MM.1S (cell line): ENCODE measurements at regions not wholly inside any gene's neighbourhood (a gene's known extent, or its start where the extent isn't known, plus 50 kb on each side); places are given as distances from the start of the nearest gene placed in this dataset.

Experiments used
- DNase-seq: peaks from one replicate; pipeline ENCODE4 v3.0.0-alpha.2; 2015
- H2AFZ ChIP-seq: fragments of 300-600 bp; sonication (generic); 2 replicates; pipeline ENCODE4 v1.6.0; 2016; ENCODE audit warnings: antibody characterized with exemption, low read length
- H3F3A ChIP-seq: fragments of 300-600 bp; sonication (generic); 2 replicates; pipeline ENCODE4 v1.6.1; 2016; ENCODE audit warnings: mild to moderate bottlenecking, antibody characterized with exemption, low read length, moderate library complexity, mixed read lengths; ENCODE audit not compliant: insufficient read depth
- H3K27ac ChIP-seq: fragments of 300-600 bp; sonication (generic); 2 replicates; pipeline ENCODE4 v1.5.1; 2016; ENCODE audit warnings: mild to moderate bottlenecking, low read length
- H3K27me3 ChIP-seq: fragments of 300-600 bp; sonication (generic); replicated peaks from 2 replicates; pipeline ENCODE4 v1.6.0; 2016; ENCODE audit warnings: low read length; ENCODE audit not compliant: insufficient read depth
- H3K36me3 ChIP-seq: fragments of 300-600 bp; sonication (generic); replicated peaks from 2 replicates; pipeline ENCODE4 v1.6.1; 2016; ENCODE audit warnings: mild to moderate bottlenecking, low read length, mixed read lengths; ENCODE audit not compliant: insufficient read depth
- H3K4me1 ChIP-seq: fragments of 300-600 bp; sonication (generic); 2 replicates; pipeline ENCODE4 v1.6.1; 2016; ENCODE audit warnings: low read length, mixed read lengths
- H3K4me2 ChIP-seq: fragments of 300-600 bp; sonication (generic); 2 replicates; pipeline ENCODE4 v1.6.0; 2016; ENCODE audit warnings: low read depth, low read length
- H3K4me3 ChIP-seq: fragments of 300-600 bp; sonication (generic); 2 replicates; pipeline ENCODE4 v1.5.1; 2016; ENCODE audit warnings: low read length, mixed read lengths
- H3K79me2 ChIP-seq: fragments of 300-600 bp; sonication (generic); 2 replicates; pipeline ENCODE4 v1.6.1; 2016; ENCODE audit warnings: mixed run types, low read length, mixed read lengths
- H3K9ac ChIP-seq: fragments of 300-600 bp; sonication (generic); 2 replicates; pipeline ENCODE4 v1.6.1; 2016; ENCODE audit warnings: low read length, mixed read lengths
- H3K9me2 ChIP-seq: fragments of 300-600 bp; sonication (generic); replicated peaks from 2 replicates; pipeline ENCODE4 v1.6.1; 2016; ENCODE audit warnings: mild to moderate bottlenecking, low read length, mixed read lengths; ENCODE audit not compliant: insufficient read depth
- H3K9me3 ChIP-seq: fragments of 300-600 bp; sonication (generic); replicated peaks from 2 replicates; pipeline ENCODE4 v1.6.1; 2016; ENCODE audit warnings: mild to moderate bottlenecking, low read length, mixed read lengths; ENCODE audit not compliant: insufficient read depth
- H4K20me1 ChIP-seq: fragments of 300-600 bp; sonication (generic); 2 replicates; pipeline ENCODE4 v1.6.1; 2016; ENCODE audit warnings: mild to moderate bottlenecking, low read length, moderate library complexity, mixed read lengths; ENCODE audit not compliant: insufficient read depth
- EZH2 ChIP-seq: fragments of 300-600 bp; sonication (generic); optimal IDR thresholded peaks from 2 replicates; pipeline ENCODE3; 2017; ENCODE audit warnings: low read depth, mild to moderate bottlenecking, antibody characterized with exemption, low read length, mixed read lengths
- EZH2phosphoT487 ChIP-seq: fragments of 300-600 bp; sonication (generic); IDR thresholded peaks from 2 replicates; pipeline ENCODE4 v1.6.1; 2018; ENCODE audit warnings: antibody characterized with exemption, low read length
- TF ChIP-seq, protein P1 (sequence below): fragments of 300-600 bp; sonication (generic); IDR thresholded peaks from 2 replicates; pipeline ENCODE4 v1.5.1; 2016; ENCODE audit warnings: antibody characterized with exemption, low read length, mixed read lengths

DNA sequence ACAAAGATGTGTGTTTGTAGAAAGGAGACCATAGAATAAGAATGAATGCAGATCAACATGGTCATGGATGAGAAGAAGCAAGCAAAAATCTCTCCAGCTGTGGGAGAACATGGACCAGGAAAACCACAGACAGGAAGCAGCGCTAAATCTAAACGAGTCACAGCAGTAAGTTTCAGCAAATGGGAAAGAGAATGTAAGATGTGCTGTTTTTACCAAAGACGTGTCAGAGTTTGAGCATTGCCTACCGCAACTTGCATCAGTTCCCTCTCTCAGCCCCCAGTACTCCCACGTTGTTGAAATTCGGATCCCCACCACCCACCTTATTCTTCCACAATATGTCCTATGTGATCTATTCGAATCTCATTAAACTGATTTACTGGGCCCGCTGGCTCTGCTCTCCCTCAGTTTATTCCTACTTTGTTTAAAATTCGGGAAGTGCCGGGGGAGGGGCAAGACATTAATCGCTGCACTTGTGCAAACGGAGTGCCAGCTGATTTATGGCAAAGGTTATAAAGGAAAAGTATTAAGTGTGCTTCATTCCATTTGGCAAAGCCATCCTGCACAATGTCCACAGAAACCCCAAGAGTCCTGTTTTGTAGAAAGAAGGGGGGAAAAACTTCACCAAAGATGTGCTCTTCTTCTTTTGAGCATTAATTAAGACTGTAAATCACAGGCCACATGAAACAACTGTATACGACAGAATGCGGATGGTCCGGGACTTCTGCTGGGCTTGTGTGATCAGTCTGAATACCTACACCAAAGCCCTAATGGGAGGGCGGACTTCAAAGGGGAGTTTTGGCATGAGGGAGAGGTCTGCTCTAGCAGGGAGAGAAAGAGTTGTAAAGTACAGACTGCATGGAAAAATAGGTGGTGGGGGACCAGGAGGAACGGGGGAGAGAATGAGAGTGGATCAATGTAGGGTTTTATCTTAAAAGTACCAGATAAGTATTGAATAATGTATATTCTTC is 59.1 kb upstream of the PRDM1 start:
- no peak for DNase-seq
- H3K27me3 ChIP-seq, result no peaks in the 10 kb centered on the region
- H3K79me2 ChIP-seq, result peaks cover 77% of the 10 kb centered on the region
- H3K9ac ChIP-seq, result no peak overlapping the region
- no peaks in the 10 kb centered on the region for H3K36me3 ChIP-seq
- TF ChIP-seq, protein P1, sequence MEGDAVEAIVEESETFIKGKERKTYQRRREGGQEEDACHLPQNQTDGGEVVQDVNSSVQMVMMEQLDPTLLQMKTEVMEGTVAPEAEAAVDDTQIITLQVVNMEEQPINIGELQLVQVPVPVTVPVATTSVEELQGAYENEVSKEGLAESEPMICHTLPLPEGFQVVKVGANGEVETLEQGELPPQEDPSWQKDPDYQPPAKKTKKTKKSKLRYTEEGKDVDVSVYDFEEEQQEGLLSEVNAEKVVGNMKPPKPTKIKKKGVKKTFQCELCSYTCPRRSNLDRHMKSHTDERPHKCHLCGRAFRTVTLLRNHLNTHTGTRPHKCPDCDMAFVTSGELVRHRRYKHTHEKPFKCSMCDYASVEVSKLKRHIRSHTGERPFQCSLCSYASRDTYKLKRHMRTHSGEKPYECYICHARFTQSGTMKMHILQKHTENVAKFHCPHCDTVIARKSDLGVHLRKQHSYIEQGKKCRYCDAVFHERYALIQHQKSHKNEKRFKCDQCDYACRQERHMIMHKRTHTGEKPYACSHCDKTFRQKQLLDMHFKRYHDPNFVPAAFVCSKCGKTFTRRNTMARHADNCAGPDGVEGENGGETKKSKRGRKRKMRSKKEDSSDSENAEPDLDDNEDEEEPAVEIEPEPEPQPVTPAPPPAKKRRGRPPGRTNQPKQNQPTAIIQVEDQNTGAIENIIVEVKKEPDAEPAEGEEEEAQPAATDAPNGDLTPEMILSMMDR, result no peak
- TF ChIP-seq EZH2phosphoT487, result no peak
- no peak for TF ChIP-seq EZH2
- no peak overlapping the region for H2AFZ ChIP-seq
- H3K4me1 ChIP-seq, result no peaks in the 10 kb centered on the region
- no peak overlapping the region for H3K4me2 ChIP-seq
- H3K9me3 ChIP-seq, result no peaks in the 10 kb centered on the region
- H3K27ac ChIP-seq, result no peak overlapping the region
- no peaks in the 10 kb centered on the region for H3F3A ChIP-seq
- no peak overlapping the region for H3K4me3 ChIP-seq
- no peaks in the 10 kb centered on the region for H3K9me2 ChIP-seq
- H4K20me1 ChIP-seq, result no peaks in the 10 kb centered on the region

DNA sequence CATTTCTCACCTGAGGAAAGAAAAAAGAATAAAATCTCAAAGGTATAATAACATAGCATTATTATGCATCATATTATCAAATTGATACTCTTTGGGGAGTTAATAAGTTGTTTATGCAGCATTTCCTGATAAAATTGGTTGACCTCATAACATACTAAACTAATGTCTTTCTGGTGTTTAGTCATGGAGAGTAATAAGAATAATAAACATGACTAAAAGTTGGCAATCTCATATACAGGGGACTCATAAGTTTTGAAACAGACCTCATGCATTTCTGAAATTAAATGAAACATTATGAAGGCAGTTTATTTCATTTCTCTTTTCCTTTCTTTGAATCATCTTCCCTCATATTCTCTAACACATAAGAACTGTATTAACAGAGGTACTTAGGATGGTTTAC is 60.5 kb upstream of the PRDM1 start:
- DNase-seq, result no peak
- Histone ChIP-seq H3K36me3 (no peaks in the 10 kb centered on the region), H3K4me2 (no peak overlapping the region), H3K79me2 (peaks cover 75% of the 10 kb centered on the region), H3F3A (no peaks in the 10 kb centered on the region), H3K4me1 (no peaks in the 10 kb centered on the region), H2AFZ (no peak overlapping the region), H3K9ac (no peak overlapping the region), H3K9me3 (no peaks in the 10 kb centered on the region), H4K20me1 (no peaks in the 10 kb centered on the region), H3K4me3 (no peak overlapping the region), H3K27me3 (no peaks in the 10 kb centered on the region), H3K9me2 (no peaks in the 10 kb centered on the region), H3K27ac (no peak overlapping the region)
- TF ChIP-seq EZH2 (no peak), EZH2phosphoT487 (no peak)
- TF ChIP-seq, protein P1, result no peak

DNA sequence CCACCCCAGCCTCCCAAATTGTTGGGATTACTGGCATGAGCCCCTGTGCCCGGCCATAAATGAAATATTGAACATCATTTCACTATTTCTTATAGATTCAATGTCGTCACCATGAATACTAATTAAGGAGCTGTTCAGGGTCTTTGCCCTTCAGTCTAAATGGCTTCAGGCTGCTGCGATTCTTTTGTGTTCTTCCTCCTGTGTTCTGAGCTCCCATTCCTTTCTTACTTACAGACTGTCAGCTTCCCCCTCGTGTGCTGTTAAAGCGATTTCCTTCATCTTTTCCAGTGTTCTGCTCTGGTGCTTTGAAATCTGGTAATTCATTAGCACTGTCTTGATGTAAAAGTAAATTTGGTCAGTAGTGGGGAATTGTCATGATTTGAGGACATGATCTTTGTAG is 63.3 kb upstream of the PRDM1 start:
- Histone ChIP-seq H3K4me1 (no peaks in the 10 kb centered on the region), H3K9me2 (no peaks in the 10 kb centered on the region), H2AFZ (no peak overlapping the region), H3F3A (no peaks in the 10 kb centered on the region), H3K27me3 (no peaks in the 10 kb centered on the region), H3K27ac (no peak overlapping the region), H3K36me3 (no peaks in the 10 kb centered on the region), H3K9me3 (no peaks in the 10 kb centered on the region), H3K9ac (no peak overlapping the region), H4K20me1 (no peaks in the 10 kb centered on the region), H3K79me2 (peaks cover 60% of the 10 kb centered on the region), H3K4me2 (no peak overlapping the region), H3K4me3 (no peak overlapping the region)
- no peak for DNase-seq
- TF ChIP-seq EZH2phosphoT487 (no peak), EZH2 (no peak)
- TF ChIP-seq, protein P1, result no peak
